ENCODE measurements at regions not wholly inside any gene's neighbourhood (a gene's known extent, or its start where the extent isn't known, plus 50 kb on each side); places are given as distances from the start of the nearest gene placed in this dataset.
A peak's percentile ranks its signal among the peaks of the same experiment; 100 is the strongest.

DNA sequence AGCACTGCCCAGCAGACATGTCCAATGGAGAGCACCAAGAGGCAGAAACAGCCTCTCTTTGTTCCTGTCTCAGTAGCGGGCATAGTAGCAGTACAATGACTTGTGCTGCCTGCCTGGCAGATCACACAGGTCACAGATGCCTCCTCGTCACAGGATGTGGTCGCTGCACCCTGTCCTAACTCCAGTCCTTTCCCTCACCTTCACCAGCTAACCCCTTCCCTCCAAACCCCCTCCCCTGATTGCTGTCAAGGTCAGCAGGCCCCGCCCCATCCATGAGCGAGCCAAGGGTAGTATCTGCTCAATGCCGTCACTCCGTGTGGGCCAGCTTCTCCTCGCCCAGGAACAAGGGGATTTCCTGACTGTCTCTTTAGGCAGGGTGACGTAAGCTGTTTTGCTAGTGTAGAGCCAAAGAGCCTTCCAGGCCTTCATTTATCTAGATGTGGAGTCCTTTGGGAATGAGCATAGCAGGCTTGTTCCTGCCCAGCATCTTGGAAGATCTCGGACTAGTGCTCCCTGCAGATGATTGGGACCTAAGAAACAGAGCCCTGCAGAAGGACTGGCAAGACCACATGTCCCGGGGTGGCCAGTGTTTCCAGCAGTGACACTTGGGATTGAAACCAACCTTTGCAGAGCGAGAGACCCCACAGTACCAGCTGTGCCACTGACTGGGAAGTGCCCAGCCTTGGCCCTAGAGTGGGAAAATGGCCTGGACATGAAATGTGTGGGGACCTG lies 75.9 kb upstream of the TNRC6C start:
- TF ChIP-seq POLR2AphosphoS5 (IDR thresholded peaks at IDR 0.05) (peak in 1 of 3 donors; percentile 7), POLR2A (IDR thresholded peaks at IDR 0.05) (no peak), EP300 (IDR thresholded peaks at IDR 0.05) (no peak)
- TF ChIP-seq, protein P1, sequence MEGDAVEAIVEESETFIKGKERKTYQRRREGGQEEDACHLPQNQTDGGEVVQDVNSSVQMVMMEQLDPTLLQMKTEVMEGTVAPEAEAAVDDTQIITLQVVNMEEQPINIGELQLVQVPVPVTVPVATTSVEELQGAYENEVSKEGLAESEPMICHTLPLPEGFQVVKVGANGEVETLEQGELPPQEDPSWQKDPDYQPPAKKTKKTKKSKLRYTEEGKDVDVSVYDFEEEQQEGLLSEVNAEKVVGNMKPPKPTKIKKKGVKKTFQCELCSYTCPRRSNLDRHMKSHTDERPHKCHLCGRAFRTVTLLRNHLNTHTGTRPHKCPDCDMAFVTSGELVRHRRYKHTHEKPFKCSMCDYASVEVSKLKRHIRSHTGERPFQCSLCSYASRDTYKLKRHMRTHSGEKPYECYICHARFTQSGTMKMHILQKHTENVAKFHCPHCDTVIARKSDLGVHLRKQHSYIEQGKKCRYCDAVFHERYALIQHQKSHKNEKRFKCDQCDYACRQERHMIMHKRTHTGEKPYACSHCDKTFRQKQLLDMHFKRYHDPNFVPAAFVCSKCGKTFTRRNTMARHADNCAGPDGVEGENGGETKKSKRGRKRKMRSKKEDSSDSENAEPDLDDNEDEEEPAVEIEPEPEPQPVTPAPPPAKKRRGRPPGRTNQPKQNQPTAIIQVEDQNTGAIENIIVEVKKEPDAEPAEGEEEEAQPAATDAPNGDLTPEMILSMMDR (IDR thresholded peaks at IDR 0.05), result no peak

All from stomach (tissue), 4 donors.